ENCODE measurements at regions not wholly inside any gene's neighbourhood (a gene's known extent, or its start where the extent isn't known, plus 50 kb on each side); places are given as distances from the start of the nearest gene placed in this dataset.

GRCh38 chr17:36661047-36661666 lies 59.8 kb downstream of the MRM1 start:
- Histone ChIP-seq H3K9me3 (ENCODE audit: insufficient read depth, low read depth, low read length) (no peaks in the 10 kb centered on the region), H3K4me1 (ENCODE audit: insufficient read depth, low read length) (no peaks in the 10 kb centered on the region), H3K4me3 (ENCODE audit: low read length) (no peak overlapping the region), H3K27me3 (ENCODE audit: insufficient read depth, low read length) (peaks cover 24% of the 10 kb centered on the region), H3K27ac (ENCODE audit: low read length) (no peak overlapping the region), H3K36me3 (ENCODE audit: insufficient read depth, low read depth, low read length) (no peaks in the 10 kb centered on the region), H3K9ac (ENCODE audit: low read depth, low read length) (no peak overlapping the region)

GRCh38 chr17:36661688-36662087 lies 60.3 kb downstream of the MRM1 start:
- no peaks in the 10 kb centered on the region for H3K9me3 ChIP-seq (ENCODE audit: insufficient read depth, low read depth, low read length)
- no peaks in the 10 kb centered on the region for H3K36me3 ChIP-seq (ENCODE audit: insufficient read depth, low read depth, low read length)
- no peak overlapping the region for H3K4me3 ChIP-seq (ENCODE audit: low read length)
- H3K4me1 ChIP-seq (ENCODE audit: insufficient read depth, low read length), result no peaks in the 10 kb centered on the region
- H3K27ac ChIP-seq (ENCODE audit: low read length), result no peak overlapping the region
- H3K9ac ChIP-seq (ENCODE audit: low read depth, low read length), result no peak overlapping the region
- peaks cover 18% of the 10 kb centered on the region for H3K27me3 ChIP-seq (ENCODE audit: insufficient read depth, low read length)

DNA sequence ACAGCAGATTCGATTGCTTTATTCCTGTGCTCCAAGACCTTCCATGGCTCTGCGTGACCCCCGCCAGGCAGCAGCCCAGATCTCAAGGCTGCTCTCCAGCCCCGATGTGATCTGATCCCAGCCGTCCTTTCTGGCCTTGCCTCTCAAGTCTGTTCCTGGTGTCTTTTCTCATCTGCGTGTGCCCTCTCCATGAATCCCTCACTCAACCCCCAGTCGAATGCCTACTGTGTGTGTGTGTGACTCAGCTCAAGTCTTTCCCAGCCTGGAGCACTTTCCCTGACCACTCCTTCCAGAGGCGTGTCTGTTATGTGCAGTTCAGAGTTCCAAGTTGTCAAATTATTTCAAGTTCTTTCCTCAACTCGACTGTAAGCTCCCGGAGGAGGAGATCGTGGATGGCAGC lies 64.0 kb downstream of the MRM1 start:
- H3K27ac ChIP-seq (ENCODE audit: low read length), result no peak overlapping the region
- H3K27me3 ChIP-seq (ENCODE audit: insufficient read depth, low read length), result no peaks in the 10 kb centered on the region; the same call in 1 of the 2 replicates
- H3K9ac ChIP-seq (ENCODE audit: low read depth, low read length), result no peak overlapping the region
- H3K4me3 ChIP-seq (ENCODE audit: low read length), result no peak overlapping the region
- no peaks in the 10 kb centered on the region for H3K9me3 ChIP-seq (ENCODE audit: insufficient read depth, low read depth, low read length)
- no peaks in the 10 kb centered on the region for H3K4me1 ChIP-seq (ENCODE audit: insufficient read depth, low read length)
- H3K36me3 ChIP-seq (ENCODE audit: insufficient read depth, low read depth, low read length), result no peaks in the 10 kb centered on the region

DNA sequence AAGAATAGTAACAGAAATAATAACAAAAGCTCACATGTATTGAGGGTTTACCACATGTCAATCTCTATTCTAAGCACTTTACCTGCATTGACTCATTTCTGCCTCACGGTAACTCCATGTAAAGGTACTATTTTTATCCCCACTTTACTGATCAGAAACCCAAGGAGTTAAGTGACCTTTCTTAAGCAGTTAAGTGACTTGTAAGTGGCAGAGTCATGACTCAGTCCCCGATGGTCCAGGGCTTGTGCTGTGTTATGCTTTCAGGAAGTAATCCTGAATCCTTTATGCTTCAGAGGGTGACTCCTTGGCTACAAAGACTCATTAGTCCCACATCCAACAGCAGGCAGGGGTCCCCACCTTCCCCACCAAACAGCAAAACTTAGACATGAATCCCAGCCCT lies 66.5 kb downstream of the MRM1 start:
- Histone ChIP-seq H3K27me3 (ENCODE audit: insufficient read depth, low read length) (no peaks in the 10 kb centered on the region), H3K4me1 (ENCODE audit: insufficient read depth, low read length) (no peaks in the 10 kb centered on the region), H3K4me3 (ENCODE audit: low read length) (no peak overlapping the region), H3K9me3 (ENCODE audit: insufficient read depth, low read depth, low read length) (no peaks in the 10 kb centered on the region), H3K27ac (ENCODE audit: low read length) (no peak overlapping the region), H3K9ac (ENCODE audit: low read depth, low read length) (no peak overlapping the region), H3K36me3 (ENCODE audit: insufficient read depth, low read depth, low read length) (no peaks in the 10 kb centered on the region)

- Histone ChIP-seq H3K9ac (ENCODE audit: low read depth, low read length) (no peak overlapping the region), H3K27me3 (ENCODE audit: insufficient read depth, low read length) (no peaks in the 10 kb centered on the region), H3K9me3 (ENCODE audit: insufficient read depth, low read depth, low read length) (no peaks in the 10 kb centered on the region), H3K36me3 (ENCODE audit: insufficient read depth, low read depth, low read length) (no peaks in the 10 kb centered on the region), H3K4me3 (ENCODE audit: low read length) (no peak overlapping the region), H3K4me1 (ENCODE audit: insufficient read depth, low read length) (no peaks in the 10 kb centered on the region), H3K27ac (ENCODE audit: low read length) (no peak overlapping the region)
These were observed 67.4 kb downstream of the MRM1 start for GRCh38 chr17:36668824-36669223.

DNA sequence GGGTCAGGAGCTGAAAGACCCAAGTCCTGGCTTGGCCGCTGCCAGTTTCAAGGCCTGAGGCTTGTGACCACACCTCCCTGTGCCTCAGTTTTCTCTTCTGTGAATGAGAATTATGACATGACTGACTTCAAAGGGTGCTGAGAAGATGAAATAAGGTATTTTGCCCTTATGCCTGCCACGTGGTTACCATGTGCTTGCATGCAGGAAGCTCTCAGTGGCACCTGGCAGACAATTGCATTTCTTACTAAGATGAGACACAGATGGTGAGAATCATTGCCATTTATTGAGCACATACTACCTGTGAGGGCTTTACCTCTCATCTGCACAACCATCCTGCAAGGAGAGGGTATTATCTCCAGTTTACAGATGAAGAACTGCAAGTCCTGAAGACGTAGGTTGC lies 69.8 kb downstream of the MRM1 start:
- Histone ChIP-seq H3K4me3 (ENCODE audit: low read length) (no peak overlapping the region), H3K4me1 (ENCODE audit: insufficient read depth, low read length) (no peaks in the 10 kb centered on the region), H3K9me3 (ENCODE audit: insufficient read depth, low read depth, low read length) (no peaks in the 10 kb centered on the region), H3K27me3 (ENCODE audit: insufficient read depth, low read length) (no peaks in the 10 kb centered on the region), H3K27ac (ENCODE audit: low read length) (no peak overlapping the region), H3K9ac (ENCODE audit: low read depth, low read length) (no peak overlapping the region), H3K36me3 (ENCODE audit: insufficient read depth, low read depth, low read length) (no peaks in the 10 kb centered on the region)

DNA sequence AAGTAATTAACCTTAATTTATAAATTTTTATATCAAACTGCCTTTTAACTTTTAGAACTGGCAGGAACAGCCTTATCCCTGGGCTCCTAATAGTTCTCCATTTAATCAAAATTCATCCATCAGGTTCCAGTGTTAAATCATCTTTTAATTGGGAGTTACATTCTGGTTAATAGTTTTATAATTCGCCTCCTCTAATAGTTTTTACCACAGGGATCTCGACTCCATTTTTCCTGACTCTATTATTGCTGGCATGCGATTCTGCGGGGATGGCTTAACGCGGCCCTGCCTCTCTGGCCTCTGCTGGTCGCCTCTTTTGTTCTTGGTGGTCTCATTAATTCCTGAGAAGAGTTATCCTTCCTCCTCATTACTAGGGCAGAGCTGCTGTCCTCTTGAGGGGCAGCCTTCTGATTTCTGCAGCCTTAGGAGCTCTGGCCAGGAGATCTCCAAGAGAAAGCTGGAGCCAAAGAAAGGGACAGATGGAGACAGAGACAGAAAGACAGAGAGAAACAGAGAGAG lies 71.1 kb downstream of the MRM1 start:
- no peaks in the 10 kb centered on the region for H3K27me3 ChIP-seq (ENCODE audit: insufficient read depth, low read length)
- H3K36me3 ChIP-seq (ENCODE audit: insufficient read depth, low read depth, low read length), result no peaks in the 10 kb centered on the region
- no peaks in the 10 kb centered on the region for H3K9me3 ChIP-seq (ENCODE audit: insufficient read depth, low read depth, low read length)
- no peak overlapping the region for H3K4me3 ChIP-seq (ENCODE audit: low read length)
- no peaks in the 10 kb centered on the region for H3K4me1 ChIP-seq (ENCODE audit: insufficient read depth, low read length)
- no peak overlapping the region for H3K9ac ChIP-seq (ENCODE audit: low read depth, low read length)
- no peak overlapping the region for H3K27ac ChIP-seq (ENCODE audit: low read length)

DNA sequence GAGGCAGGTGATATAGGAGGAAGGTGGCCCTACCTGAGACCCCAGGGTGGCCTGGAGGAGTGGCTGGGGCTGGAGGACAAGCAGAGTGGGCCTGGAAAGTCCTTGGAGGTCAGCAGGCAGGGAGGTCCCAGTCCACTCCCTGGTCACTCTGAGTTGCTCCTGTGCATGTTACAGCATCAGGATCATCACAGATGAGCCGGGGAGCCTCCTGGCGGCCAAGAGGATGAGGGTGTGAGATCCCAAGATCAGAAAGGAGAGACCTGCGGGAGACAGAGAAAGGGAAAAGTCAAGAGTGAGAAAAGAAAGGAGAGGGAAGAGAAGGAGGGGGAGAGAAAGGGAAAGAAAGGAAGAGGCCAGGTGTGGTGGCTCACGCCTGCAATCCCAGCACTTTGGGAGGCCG lies 71.7 kb downstream of the MRM1 start:
- Histone ChIP-seq H3K9ac (ENCODE audit: low read depth, low read length) (no peak overlapping the region), H3K9me3 (ENCODE audit: insufficient read depth, low read depth, low read length) (no peaks in the 10 kb centered on the region), H3K27ac (ENCODE audit: low read length) (no peak overlapping the region), H3K36me3 (ENCODE audit: insufficient read depth, low read depth, low read length) (no peaks in the 10 kb centered on the region), H3K4me3 (ENCODE audit: low read length) (no peak overlapping the region), H3K27me3 (ENCODE audit: insufficient read depth, low read length) (no peaks in the 10 kb centered on the region), H3K4me1 (ENCODE audit: insufficient read depth, low read length) (no peaks in the 10 kb centered on the region)

GRCh38 chr17:36673637-36674277 lies 72.4 kb downstream of the MRM1 start:
- Histone ChIP-seq H3K36me3 (ENCODE audit: insufficient read depth, low read depth, low read length) (no peaks in the 10 kb centered on the region), H3K9me3 (ENCODE audit: insufficient read depth, low read depth, low read length) (no peaks in the 10 kb centered on the region), H3K27me3 (ENCODE audit: insufficient read depth, low read length) (no peaks in the 10 kb centered on the region), H3K4me1 (ENCODE audit: insufficient read depth, low read length) (no peaks in the 10 kb centered on the region), H3K9ac (ENCODE audit: low read depth, low read length) (no peak overlapping the region), H3K27ac (ENCODE audit: low read length) (no peak overlapping the region), H3K4me3 (ENCODE audit: low read length) (no peak overlapping the region)

- H3K36me3 ChIP-seq (ENCODE audit: insufficient read depth, low read depth, low read length), result no peaks in the 10 kb centered on the region
- no peaks in the 10 kb centered on the region for H3K4me1 ChIP-seq (ENCODE audit: insufficient read depth, low read length)
- no peaks in the 10 kb centered on the region for H3K27me3 ChIP-seq (ENCODE audit: insufficient read depth, low read length)
- no peak overlapping the region for H3K4me3 ChIP-seq (ENCODE audit: low read length)
- H3K9ac ChIP-seq (ENCODE audit: low read depth, low read length), result no peak overlapping the region
- H3K27ac ChIP-seq (ENCODE audit: low read length), result no peak overlapping the region
- H3K9me3 ChIP-seq (ENCODE audit: insufficient read depth, low read depth, low read length), result no peaks in the 10 kb centered on the region
These were observed 72.9 kb downstream of the MRM1 start for GRCh38 chr17:36674278-36674650.

- Histone ChIP-seq H3K4me3 (ENCODE audit: low read length) (no peak overlapping the region), H3K9ac (ENCODE audit: low read depth, low read length) (no peak overlapping the region), H3K4me1 (ENCODE audit: insufficient read depth, low read length) (no peaks in the 10 kb centered on the region; the same call in 1 of the 2 replicates), H3K9me3 (ENCODE audit: insufficient read depth, low read depth, low read length) (no peaks in the 10 kb centered on the region), H3K27ac (ENCODE audit: low read length) (no peak overlapping the region), H3K36me3 (ENCODE audit: insufficient read depth, low read depth, low read length) (no peaks in the 10 kb centered on the region), H3K27me3 (ENCODE audit: insufficient read depth, low read length) (no peaks in the 10 kb centered on the region)
These were observed 73.9 kb downstream of the MRM1 start for GRCh38 chr17:36675250-36675649.

- H3K4me1 ChIP-seq (ENCODE audit: insufficient read depth, low read length), result no peaks in the 10 kb centered on the region; the same call in 1 of the 2 replicates
- H3K9me3 ChIP-seq (ENCODE audit: insufficient read depth, low read depth, low read length), result no peaks in the 10 kb centered on the region
- no peaks in the 10 kb centered on the region for H3K36me3 ChIP-seq (ENCODE audit: insufficient read depth, low read depth, low read length)
- H3K27me3 ChIP-seq (ENCODE audit: insufficient read depth, low read length), result no peaks in the 10 kb centered on the region
- no peak overlapping the region for H3K9ac ChIP-seq (ENCODE audit: low read depth, low read length)
- no peak overlapping the region for H3K27ac ChIP-seq (ENCODE audit: low read length)
- H3K4me3 ChIP-seq (ENCODE audit: low read length), result no peak overlapping the region
These were observed 74.4 kb downstream of the MRM1 start for GRCh38 chr17:36675786-36676185.

All from iPS-20b (cell line).